Body of pancreas (tissue), 4 donors: ENCODE measurements at regions not wholly inside any gene's neighbourhood (a gene's known extent, or its start where the extent isn't known, plus 50 kb on each side); places are given as distances from the start of the nearest gene placed in this dataset.

ENCODE experiments used
- CTCF ChIP-seq, 7 experiments: fragments of 450-650 bp in 4 of 7; fragments of 200-600 bp in 3 of 7; sonication (generic) in 3 of 7; IDR thresholded peaks; one replicate each; pipeline ENCODE4 v1.5.1; 2016 to 2019; ENCODE audit warnings: antibody characterized with exemption in 7 of 7
- POLR2A ChIP-seq, 3 donors: fragments of 450-650 bp; IDR thresholded peaks; one replicate each; pipeline ENCODE4 v1.6.1; 2016; ENCODE audit warnings: antibody characterized with exemption in 3 of 3, mild to moderate bottlenecking in 2 of 3

GRCh38 chr3:176202652-176203051, 994.6 kb downstream of the TBL1XR1 start:
- TF ChIP-seq CTCF (IDR thresholded peaks at IDR 0.05), result no peak
- TF ChIP-seq POLR2A (IDR thresholded peaks at IDR 0.05), result no peak
